SK-N-SH (cell line): ENCODE measurements at regions not wholly inside any gene's neighbourhood (a gene's known extent, or its start where the extent isn't known, plus 50 kb on each side); places are given as distances from the start of the nearest gene placed in this dataset.

Experiments
- CTCF ChIA-PET: fragments of 300-600, 350-600 bp; formaldehyde crosslinking; extraction: SDS; loops from one replicate; lab custom pipeline; 2021; lab: Yijun Ruan, JAX
- POLR2A ChIA-PET: fragments of 350-600 bp; sonication (Branson Sonifier 250); formaldehyde crosslinking; extraction: SDS; loops from one replicate; lab custom pipeline; 2020; ENCODE audit warnings: antibody characterized with exemption, inconsistent platforms; lab: Yijun Ruan, JAX
- DNase-seq: peaks from one replicate; pipeline ENCODE4 v3.0.0; 2012
- H2AFZ ChIP-seq: fragments of 200-600 bp; sonication (generic); 2 replicates; pipeline ENCODE4 v1.8.1; 2016; ENCODE audit warnings: antibody characterized with exemption, mild to moderate bottlenecking, low read depth
- H3F3A ChIP-seq: fragments of 200-600 bp; sonication (generic); replicated peaks from 2 replicates; pipeline ENCODE3; 2016; ENCODE audit warnings: antibody characterized with exemption, mild to moderate bottlenecking; ENCODE audit not compliant: insufficient read depth
- H3K27ac ChIP-seq, 2 experiments: fragments of 200-500 bp in 1 of 2; fragments of 200-600 bp in 1 of 2; sonication (Bioruptor generic) in 1 of 2; sonication (generic), shearing (Covaris generic) in 1 of 2; 2 replicates each; pipeline versions ENCODE4 v1.5.1 to v1.6.1; 2014 to 2016; ENCODE audit warnings: low read depth in 2 of 2, inconsistent platforms in 1 of 2, low read length in 1 of 2, mild to moderate bottlenecking in 1 of 2, mixed read lengths in 1 of 2
- H3K27me3 ChIP-seq: fragments of 200-600 bp; sonication (generic), shearing (Covaris generic); 2 replicates; pipeline ENCODE4 v1.6.1; 2016; ENCODE audit warnings: mixed run types; ENCODE audit not compliant: insufficient read depth
- H3K36me3 ChIP-seq, 2 experiments: fragments of 200-500 bp in 1 of 2; fragments of 200-600 bp in 1 of 2; sonication (Bioruptor generic) in 1 of 2; sonication (generic) in 1 of 2; replicated peaks in 1 of 2; 2 replicates each; pipeline versions ENCODE3 to v1.5.1; 2014 to 2016; ENCODE audit warnings: low read length in 1 of 2, mild to moderate bottlenecking in 1 of 2; ENCODE audit not compliant: insufficient read depth in 2 of 2, control insufficient read depth in 1 of 2
- H3K4me1 ChIP-seq, 2 experiments: fragments of 200-500 bp in 1 of 2; fragments of 200-600 bp in 1 of 2; sonication (Bioruptor generic) in 1 of 2; sonication (generic), shearing (Covaris generic) in 1 of 2; 2 replicates each; pipeline versions ENCODE4 v1.5.1 to v1.6.1; 2014 to 2016; ENCODE audit warnings: low read depth in 1 of 2, low read length in 1 of 2, mixed run types in 1 of 2; ENCODE audit not compliant: insufficient read depth in 2 of 2, control insufficient read depth in 1 of 2
- H3K4me2 ChIP-seq: fragments of 200-600 bp; sonication (generic), shearing (Covaris generic); 2 replicates; pipeline ENCODE4 v1.6.1; 2017; ENCODE audit warnings: mixed run types
- H3K4me3 ChIP-seq, 2 experiments: fragments of 200-500 bp in 1 of 2; fragments of 200-600 bp in 1 of 2; sonication (Bioruptor generic) in 1 of 2; sonication (generic), shearing (Covaris generic) in 1 of 2; 2 replicates each; pipeline versions ENCODE4 v1.5.1 to v1.8.1; 2014 to 2016; ENCODE audit warnings: low read depth in 2 of 2, inconsistent platforms in 1 of 2, low read length in 1 of 2, mild to moderate bottlenecking in 1 of 2, mixed read lengths in 1 of 2, moderate library complexity in 1 of 2
- H3K79me2 ChIP-seq: fragments of 200-600 bp; sonication (generic); 2 replicates; pipeline ENCODE4 v1.8.1; 2017; ENCODE audit warnings: mild to moderate bottlenecking; ENCODE audit not compliant: insufficient read depth
- H3K9ac ChIP-seq: fragments of 200-600 bp; sonication (generic); 2 replicates; pipeline ENCODE4 v1.6.1; 2017; ENCODE audit warnings: mixed run types
- H3K9me2 ChIP-seq: fragments of 200-600 bp; sonication (generic); 2 replicates; pipeline ENCODE4 v1.6.1; 2017; ENCODE audit warnings: mixed run types
- H3K9me3 ChIP-seq: fragments of 200-600 bp; sonication (generic); 2 replicates; pipeline ENCODE4 v1.6.1; 2017; ENCODE audit warnings: mixed run types, mild to moderate bottlenecking, moderate library complexity
- H4K20me1 ChIP-seq: fragments of 200-600 bp; sonication (generic); 2 replicates; pipeline ENCODE4 v1.6.1; 2017; ENCODE audit warnings: mild to moderate bottlenecking, mixed run types; ENCODE audit not compliant: insufficient read depth
- CTCF ChIP-seq: fragments of 200-600 bp; sonication (generic); IDR thresholded peaks from 2 replicates; pipeline ENCODE4 v1.6.1; 2017; ENCODE audit warnings: antibody characterized with exemption, mild to moderate bottlenecking, moderate library complexity
- ELF1 ChIP-seq: IDR thresholded peaks from 2 replicates; pipeline ENCODE4 v1.4.0; 2012
- FOXJ3 ChIP-seq: sonication (generic); formaldehyde crosslinking; IDR thresholded peaks from 2 replicates; pipeline ENCODE4 v1.5.1; 2020; ENCODE audit warnings: mild to moderate bottlenecking, missing genetic modification reagents
- FOXM1 ChIP-seq: IDR thresholded peaks from 2 replicates; pipeline ENCODE4 v1.4.0; 2012; ENCODE audit warnings: low read depth, mild to moderate bottlenecking
- GABPA ChIP-seq: IDR thresholded peaks from 2 replicates; pipeline ENCODE4 v1.4.0; 2012; ENCODE audit warnings: low read depth, mild to moderate bottlenecking
- JUND ChIP-seq: IDR thresholded peaks from 2 replicates; pipeline ENCODE4 v1.4.0; 2012
- MAX ChIP-seq: IDR thresholded peaks from 2 replicates; pipeline ENCODE4 v1.4.0; 2012; ENCODE audit warnings: low read depth
- MXI1 ChIP-seq: IDR thresholded peaks from 2 replicates; pipeline ENCODE4 v1.6.1; 2012; ENCODE audit warnings: mild to moderate bottlenecking, low read depth, low read length, improper control_type of control experiment
- NRF1 ChIP-seq: IDR thresholded peaks from 2 replicates; pipeline ENCODE4 v1.6.1; 2012; ENCODE audit warnings: low read depth, mild to moderate bottlenecking, low read length
- PBX3 ChIP-seq: IDR thresholded peaks from 2 replicates; pipeline ENCODE4; 2012
- RAD21 ChIP-seq: IDR thresholded peaks from 2 replicates; pipeline ENCODE4 v1.6.1; 2012; ENCODE audit warnings: mild to moderate bottlenecking, low read length
- RFX5 ChIP-seq: IDR thresholded peaks from 2 replicates; pipeline ENCODE4 v1.6.1; 2012; ENCODE audit warnings: mild to moderate bottlenecking, improper control_type of control experiment, low read length
- RXRA ChIP-seq: IDR thresholded peaks from 2 replicates; pipeline ENCODE4 v1.4.0; 2012; ENCODE audit warnings: low read depth, mild to moderate bottlenecking, borderline replicate concordance
- SIN3A ChIP-seq: IDR thresholded peaks from 2 replicates; pipeline ENCODE4 v1.6.1; 2012; ENCODE audit warnings: low read depth, mild to moderate bottlenecking, low read length, moderate library complexity, borderline replicate concordance
- TCF12 ChIP-seq: IDR thresholded peaks from 2 replicates; pipeline ENCODE4 v1.4.0; 2012
- WGBS: methylation state at CpG from one replicate; pipeline ENCODE4 v1.1.6; 2017; ENCODE audit warnings: low lambda C conversion rate; 5-methylcytosine and 5-hydroxymethylcytosine counted together
- TF ChIP-seq, protein P1 (sequence below): IDR thresholded peaks from 2 replicates; pipeline ENCODE4 v1.4.0; 2012; ENCODE audit warnings: low read depth, borderline replicate concordance
- TF ChIP-seq, protein P2 (sequence below): IDR thresholded peaks from 2 replicates; pipeline ENCODE4 v1.6.1; 2012; ENCODE audit warnings: mild to moderate bottlenecking, low read depth, low read length, moderate library complexity
- TF ChIP-seq, protein P3 (sequence below): IDR thresholded peaks from 2 replicates; pipeline ENCODE4 v1.4.0; 2012; ENCODE audit warnings: low read depth, borderline replicate concordance

- DNase-seq: no peak
- WGBS: 75% methylated on average over 4 of the region's 4 CpGs
- no peaks in the 10 kb centered on the region for H3K9me2 ChIP-seq
- TF ChIP-seq CTCF (no peak), MAX (no peak), JUND (no peak), SIN3A (no peak)
- no peaks in the 10 kb centered on the region for H3K36me3 ChIP-seq
- ChIA-PET CTCF (interaction anchor here (0.7 to 7.2 kb wide), 3 partner anchors 8 to 22 kb away, joined by 3 to 51 read pairs (median 44); no protein-coding TSS in a partner anchor), POLR2A (no interaction called here)
- no peak overlapping the region for H3K4me3 ChIP-seq
- H3K27me3 ChIP-seq: no peaks in the 10 kb centered on the region
- H3K9ac ChIP-seq: no peak overlapping the region
- H4K20me1 ChIP-seq: no peaks in the 10 kb centered on the region
- no peak overlapping the region for H3K4me2 ChIP-seq
- H3K9me3 ChIP-seq: no peaks in the 10 kb centered on the region
- H3K79me2 ChIP-seq: no peaks in the 10 kb centered on the region
- H3F3A ChIP-seq: no peaks in the 10 kb centered on the region
- no peak overlapping the region for H3K27ac ChIP-seq
- H3K4me1 ChIP-seq: no peaks in the 10 kb centered on the region
- H2AFZ ChIP-seq: no peak overlapping the region
These were observed 51.6 kb upstream of the TAF1B start for GRCh38 chr2:9791711-9792110.

- DNase-seq: no peak
- ChIA-PET CTCF (interaction anchor here (1.5 to 14.3 kb wide), 5 partner anchors 21 to 279 kb away, joined by 3 to 185 read pairs (median 9); partner anchors contain the start of gene KLF11), POLR2A (no interaction called here)
- no peaks in the 10 kb centered on the region for H3K9me3 ChIP-seq
- 63% methylated on average over 12 of the region's 13 CpGs for WGBS
- no peaks in the 10 kb centered on the region for H3F3A ChIP-seq
- H3K27me3 ChIP-seq: no peaks in the 10 kb centered on the region
- no peaks in the 10 kb centered on the region for H3K9me2 ChIP-seq
- peaks cover 0 to 7% of the 10 kb centered on the region in 2 experiments; a peak in 1 of 4 replicates for H3K4me1 ChIP-seq
- H3K4me3 ChIP-seq: no peak overlapping the region
- H3K79me2 ChIP-seq: no peaks in the 10 kb centered on the region
- H2AFZ ChIP-seq: no peak overlapping the region
- H3K9ac ChIP-seq: no peak overlapping the region
- H4K20me1 ChIP-seq: no peaks in the 10 kb centered on the region
- no peak overlapping the region for H3K27ac ChIP-seq
- H3K36me3 ChIP-seq: no peaks in the 10 kb centered on the region
- H3K4me2 ChIP-seq: no peak overlapping the region
- TF ChIP-seq TCF12 (no peak), NRF1 (no peak), GABPA (no peak), RAD21 (no peak), JUND (no peak), FOXM1 (no peak), RFX5 (no peak), FOXJ3 (CRISPR knock-in tag) (no peak), ELF1 (no peak), RXRA (no peak), PBX3 (no peak), MXI1 (no peak)
- TF ChIP-seq, protein P1, sequence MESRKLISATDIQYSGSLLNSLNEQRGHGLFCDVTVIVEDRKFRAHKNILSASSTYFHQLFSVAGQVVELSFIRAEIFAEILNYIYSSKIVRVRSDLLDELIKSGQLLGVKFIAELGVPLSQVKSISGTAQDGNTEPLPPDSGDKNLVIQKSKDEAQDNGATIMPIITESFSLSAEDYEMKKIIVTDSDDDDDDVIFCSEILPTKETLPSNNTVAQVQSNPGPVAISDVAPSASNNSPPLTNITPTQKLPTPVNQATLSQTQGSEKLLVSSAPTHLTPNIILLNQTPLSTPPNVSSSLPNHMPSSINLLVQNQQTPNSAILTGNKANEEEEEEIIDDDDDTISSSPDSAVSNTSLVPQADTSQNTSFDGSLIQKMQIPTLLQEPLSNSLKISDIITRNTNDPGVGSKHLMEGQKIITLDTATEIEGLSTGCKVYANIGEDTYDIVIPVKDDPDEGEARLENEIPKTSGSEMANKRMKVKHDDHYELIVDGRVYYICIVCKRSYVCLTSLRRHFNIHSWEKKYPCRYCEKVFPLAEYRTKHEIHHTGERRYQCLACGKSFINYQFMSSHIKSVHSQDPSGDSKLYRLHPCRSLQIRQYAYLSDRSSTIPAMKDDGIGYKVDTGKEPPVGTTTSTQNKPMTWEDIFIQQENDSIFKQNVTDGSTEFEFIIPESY: no peak
- TF ChIP-seq, protein P2, sequence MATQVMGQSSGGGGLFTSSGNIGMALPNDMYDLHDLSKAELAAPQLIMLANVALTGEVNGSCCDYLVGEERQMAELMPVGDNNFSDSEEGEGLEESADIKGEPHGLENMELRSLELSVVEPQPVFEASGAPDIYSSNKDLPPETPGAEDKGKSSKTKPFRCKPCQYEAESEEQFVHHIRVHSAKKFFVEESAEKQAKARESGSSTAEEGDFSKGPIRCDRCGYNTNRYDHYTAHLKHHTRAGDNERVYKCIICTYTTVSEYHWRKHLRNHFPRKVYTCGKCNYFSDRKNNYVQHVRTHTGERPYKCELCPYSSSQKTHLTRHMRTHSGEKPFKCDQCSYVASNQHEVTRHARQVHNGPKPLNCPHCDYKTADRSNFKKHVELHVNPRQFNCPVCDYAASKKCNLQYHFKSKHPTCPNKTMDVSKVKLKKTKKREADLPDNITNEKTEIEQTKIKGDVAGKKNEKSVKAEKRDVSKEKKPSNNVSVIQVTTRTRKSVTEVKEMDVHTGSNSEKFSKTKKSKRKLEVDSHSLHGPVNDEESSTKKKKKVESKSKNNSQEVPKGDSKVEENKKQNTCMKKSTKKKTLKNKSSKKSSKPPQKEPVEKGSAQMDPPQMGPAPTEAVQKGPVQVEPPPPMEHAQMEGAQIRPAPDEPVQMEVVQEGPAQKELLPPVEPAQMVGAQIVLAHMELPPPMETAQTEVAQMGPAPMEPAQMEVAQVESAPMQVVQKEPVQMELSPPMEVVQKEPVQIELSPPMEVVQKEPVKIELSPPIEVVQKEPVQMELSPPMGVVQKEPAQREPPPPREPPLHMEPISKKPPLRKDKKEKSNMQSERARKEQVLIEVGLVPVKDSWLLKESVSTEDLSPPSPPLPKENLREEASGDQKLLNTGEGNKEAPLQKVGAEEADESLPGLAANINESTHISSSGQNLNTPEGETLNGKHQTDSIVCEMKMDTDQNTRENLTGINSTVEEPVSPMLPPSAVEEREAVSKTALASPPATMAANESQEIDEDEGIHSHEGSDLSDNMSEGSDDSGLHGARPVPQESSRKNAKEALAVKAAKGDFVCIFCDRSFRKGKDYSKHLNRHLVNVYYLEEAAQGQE: no peak
- TF ChIP-seq, protein P3, sequence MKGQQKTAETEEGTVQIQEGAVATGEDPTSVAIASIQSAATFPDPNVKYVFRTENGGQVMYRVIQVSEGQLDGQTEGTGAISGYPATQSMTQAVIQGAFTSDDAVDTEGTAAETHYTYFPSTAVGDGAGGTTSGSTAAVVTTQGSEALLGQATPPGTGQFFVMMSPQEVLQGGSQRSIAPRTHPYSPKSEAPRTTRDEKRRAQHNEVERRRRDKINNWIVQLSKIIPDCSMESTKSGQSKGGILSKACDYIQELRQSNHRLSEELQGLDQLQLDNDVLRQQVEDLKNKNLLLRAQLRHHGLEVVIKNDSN: no peak
These were observed 49.9 kb upstream of the TAF1B start for GRCh38 chr2:9793156-9793917.
